ENCODE measurements at regions not wholly inside any gene's neighbourhood (a gene's known extent, or its start where the extent isn't known, plus 50 kb on each side); places are given as distances from the start of the nearest gene placed in this dataset.

GRCh38 chr2:167719410-167719809 is 528.0 kb downstream of the STK39 start:
- TF ChIP-seq CTCF (IDR thresholded peaks at IDR 0.05) (no peak), EP300 (IDR thresholded peaks at IDR 0.05) (no peak), POLR2A (IDR thresholded peaks at IDR 0.05) (no peak)
